ENCODE measurements at regions not wholly inside any gene's neighbourhood (a gene's known extent, or its start where the extent isn't known, plus 50 kb on each side); places are given as distances from the start of the nearest gene placed in this dataset.

DNA sequence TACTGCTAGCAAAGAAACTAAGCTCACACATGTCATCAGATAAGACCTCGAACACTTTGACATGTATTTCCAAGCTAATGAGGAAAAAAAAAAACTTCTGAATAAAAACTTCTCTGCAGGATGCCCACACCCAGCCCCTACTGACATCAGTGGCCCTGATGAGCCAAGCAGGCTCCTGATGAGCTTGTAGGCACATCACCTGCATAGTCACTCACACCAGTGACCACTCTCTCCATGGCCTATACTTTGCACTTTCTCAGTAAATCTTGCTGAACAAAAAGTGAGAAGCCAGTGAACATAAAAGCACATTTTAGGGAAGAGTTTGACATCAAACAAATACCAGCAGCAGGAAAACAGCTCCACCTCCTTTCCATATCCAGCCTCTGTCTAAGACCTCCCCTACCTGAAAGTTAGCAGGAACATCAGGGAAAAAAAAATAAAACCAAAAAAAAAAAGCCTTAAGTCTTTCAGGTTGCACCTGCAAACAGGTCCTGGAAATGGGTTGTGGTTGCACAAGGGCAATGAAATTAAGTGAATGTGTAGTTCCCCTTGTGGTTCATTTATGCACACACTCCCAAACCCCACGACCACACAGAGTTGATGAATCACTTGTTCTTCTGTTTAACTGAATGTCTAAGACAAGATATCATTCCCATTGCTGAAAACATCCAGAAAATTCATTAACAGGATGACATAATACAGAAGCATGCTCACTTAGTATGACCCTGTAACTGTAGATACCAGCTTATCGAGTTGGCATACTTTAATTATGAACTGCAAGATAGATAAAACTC lies 205.2 kb upstream of the PDE1C start:
- no peak for DNase-seq (ENCODE audit: low spot score)
- TF ChIP-seq, protein P1, sequence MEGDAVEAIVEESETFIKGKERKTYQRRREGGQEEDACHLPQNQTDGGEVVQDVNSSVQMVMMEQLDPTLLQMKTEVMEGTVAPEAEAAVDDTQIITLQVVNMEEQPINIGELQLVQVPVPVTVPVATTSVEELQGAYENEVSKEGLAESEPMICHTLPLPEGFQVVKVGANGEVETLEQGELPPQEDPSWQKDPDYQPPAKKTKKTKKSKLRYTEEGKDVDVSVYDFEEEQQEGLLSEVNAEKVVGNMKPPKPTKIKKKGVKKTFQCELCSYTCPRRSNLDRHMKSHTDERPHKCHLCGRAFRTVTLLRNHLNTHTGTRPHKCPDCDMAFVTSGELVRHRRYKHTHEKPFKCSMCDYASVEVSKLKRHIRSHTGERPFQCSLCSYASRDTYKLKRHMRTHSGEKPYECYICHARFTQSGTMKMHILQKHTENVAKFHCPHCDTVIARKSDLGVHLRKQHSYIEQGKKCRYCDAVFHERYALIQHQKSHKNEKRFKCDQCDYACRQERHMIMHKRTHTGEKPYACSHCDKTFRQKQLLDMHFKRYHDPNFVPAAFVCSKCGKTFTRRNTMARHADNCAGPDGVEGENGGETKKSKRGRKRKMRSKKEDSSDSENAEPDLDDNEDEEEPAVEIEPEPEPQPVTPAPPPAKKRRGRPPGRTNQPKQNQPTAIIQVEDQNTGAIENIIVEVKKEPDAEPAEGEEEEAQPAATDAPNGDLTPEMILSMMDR (IDR thresholded peaks at IDR 0.05) = no peak
- H3K4me3 ChIP-seq = no peak overlapping the region
- no peak overlapping the region for H3K27ac ChIP-seq

DNA sequence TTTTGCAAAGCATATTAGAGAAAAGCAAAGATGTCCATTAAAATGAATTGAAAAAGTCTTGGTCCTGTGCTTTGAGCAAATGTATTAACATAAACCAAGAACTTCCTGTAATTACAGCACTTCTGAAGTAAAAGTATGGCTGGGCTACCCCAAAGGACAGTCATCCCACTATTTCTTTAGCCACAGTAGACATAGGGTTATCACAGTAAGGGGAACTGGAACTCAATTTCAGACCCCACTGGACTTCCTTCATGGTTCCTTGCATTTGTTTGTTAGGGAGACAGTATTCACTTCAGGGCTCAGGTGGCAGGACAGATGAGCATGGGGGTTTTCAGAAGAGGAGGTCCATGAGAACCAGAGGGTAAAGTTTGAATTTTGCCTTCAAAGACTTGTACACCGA lies 203.1 kb upstream of the PDE1C start:
- DNase-seq (ENCODE audit: low spot score) = no peak

DNA sequence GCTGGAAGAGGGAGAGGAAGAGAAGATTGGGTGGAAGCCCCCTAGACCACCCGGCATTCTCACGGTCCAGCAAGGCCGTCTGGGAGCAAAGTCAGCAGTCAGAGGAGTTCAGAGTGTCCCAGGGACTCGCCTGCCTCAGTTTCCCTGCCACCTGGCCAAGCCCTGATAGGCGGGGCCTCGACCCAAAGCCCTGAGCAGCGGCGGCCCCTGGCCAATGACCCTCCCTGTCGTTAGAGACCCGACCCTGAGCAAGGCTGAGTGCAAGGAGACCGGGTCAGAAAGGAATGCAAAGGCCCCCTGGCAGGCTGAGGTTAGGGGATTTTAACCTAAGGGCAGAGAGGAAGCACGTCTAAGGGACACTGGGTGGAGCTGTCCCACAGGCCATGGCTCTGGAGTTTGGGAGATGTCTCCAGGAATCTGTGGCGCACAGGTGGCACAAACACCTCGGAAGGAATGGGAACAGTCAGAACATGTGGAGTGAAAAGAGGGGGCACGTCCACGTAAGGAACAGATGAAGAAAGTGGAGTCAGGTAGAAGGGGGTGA lies 196.8 kb upstream of the PDE1C start:
- H3K4me3 ChIP-seq = no peak overlapping the region
- H3K27ac ChIP-seq = no peak overlapping the region
- TF ChIP-seq, protein P1 (IDR thresholded peaks at IDR 0.05) = no peak
- no peak for DNase-seq (ENCODE audit: low spot score)

More for the DNA sequence above, 203.1 kb upstream of the PDE1C start:
- Histone ChIP-seq H3K27ac (no peak overlapping the region), H3K4me3 (no peak overlapping the region)
- TF ChIP-seq, protein P1 (IDR thresholded peaks at IDR 0.05) = no peak

DNA sequence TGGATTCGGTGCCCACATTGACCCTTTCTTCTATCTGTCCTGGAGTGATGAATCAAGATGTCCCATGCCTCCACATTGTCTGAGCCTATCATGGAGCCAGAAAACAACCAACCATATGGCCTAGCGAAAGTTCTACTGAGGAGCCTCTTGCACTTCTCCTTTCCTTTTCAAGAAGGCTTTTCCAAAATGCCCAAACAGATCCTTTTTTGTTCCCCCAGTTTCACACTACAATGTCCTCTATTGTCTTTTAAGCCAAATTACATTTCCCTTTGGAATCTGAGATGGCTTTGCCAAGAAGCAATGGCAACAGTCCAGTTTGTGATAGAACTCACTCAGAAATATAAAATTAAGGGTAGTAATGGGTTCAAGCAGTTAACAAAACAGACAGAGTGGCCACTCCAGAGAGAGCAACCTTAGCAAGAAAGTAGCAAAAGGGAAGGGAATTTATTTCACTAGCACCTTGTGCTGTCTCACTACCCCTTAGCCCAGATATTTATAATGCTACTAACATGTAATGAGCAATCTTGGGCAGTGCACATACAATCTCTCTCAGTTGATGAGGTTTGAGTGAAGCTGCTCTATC lies 194.6 kb upstream of the PDE1C start:
- no peak overlapping the region for H3K4me3 ChIP-seq
- DNase-seq (ENCODE audit: low spot score) = no peak
- no peak overlapping the region for H3K27ac ChIP-seq
- TF ChIP-seq, protein P1 (IDR thresholded peaks at IDR 0.05) = no peak

DNA sequence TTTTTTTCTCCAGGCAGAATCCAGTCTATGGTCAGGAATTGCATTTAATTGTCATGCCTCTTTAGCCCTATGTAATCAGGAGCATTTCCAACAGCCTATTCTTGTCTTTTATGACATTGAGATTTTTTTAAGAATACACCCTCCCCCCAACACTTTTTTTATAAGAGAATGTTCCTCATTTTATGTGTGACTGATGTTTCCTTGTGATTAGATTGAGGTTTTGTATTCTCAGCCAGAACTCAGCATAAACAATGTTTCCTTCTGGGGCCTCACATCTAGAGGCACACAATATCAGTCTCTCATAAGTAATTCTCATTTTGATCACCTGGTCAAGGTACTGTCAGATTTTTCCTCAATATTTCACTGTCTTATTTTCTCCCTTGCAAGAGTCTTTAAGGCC lies 193.4 kb upstream of the PDE1C start:
- H3K4me3 ChIP-seq = no peak overlapping the region
- TF ChIP-seq, protein P1 (IDR thresholded peaks at IDR 0.05) = no peak
- no peak overlapping the region for H3K27ac ChIP-seq
- no peak for DNase-seq (ENCODE audit: low spot score)

DNA sequence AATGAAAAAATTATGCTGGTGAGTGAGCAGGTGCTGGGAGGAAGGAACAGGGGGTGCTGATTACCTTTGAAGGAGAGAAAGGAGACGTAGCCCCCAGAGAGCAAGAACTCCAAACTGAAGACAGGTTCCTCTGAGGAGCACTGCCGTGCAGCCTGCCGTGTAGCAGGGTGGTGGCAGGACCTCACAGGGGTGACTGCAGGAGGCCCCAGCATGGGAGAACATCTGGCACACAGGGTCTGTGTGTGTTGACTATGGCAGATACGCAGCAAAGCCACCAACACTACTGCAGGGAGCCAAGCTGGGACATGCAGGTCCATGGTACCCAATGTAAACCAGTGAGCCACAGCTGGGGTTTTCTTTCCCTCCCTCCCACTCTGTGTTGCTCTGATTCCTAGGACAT lies 192.1 kb upstream of the PDE1C start:
- TF ChIP-seq, protein P1 (IDR thresholded peaks at IDR 0.05) = no peak
- Histone ChIP-seq H3K4me3 (no peak overlapping the region), H3K27ac (no peak overlapping the region)
- no peak for DNase-seq (ENCODE audit: low spot score)
